Nephron (organoid): ENCODE measurements at regions not wholly inside any gene's neighbourhood (a gene's known extent, or its start where the extent isn't known, plus 50 kb on each side); places are given as distances from the start of the nearest gene placed in this dataset.

Source experiments
- H3K27ac Mint-ChIP-seq, 3 experiments: 2 replicates each; pipeline ENCODE4 v1.8.0; 2020; ENCODE audit warnings: mixed read lengths in 3 of 3, mild to moderate bottlenecking in 2 of 3, moderate library complexity in 1 of 3
- H3K27me3 Mint-ChIP-seq: 2 replicates; pipeline ENCODE4 v1.8.0; 2021; ENCODE audit warnings: low read depth, mild to moderate bottlenecking, moderate library complexity, mixed read lengths
- H3K36me3 Mint-ChIP-seq: 2 replicates; pipeline ENCODE4 v1.8.0; 2020; ENCODE audit warnings: low read depth, mixed read lengths
- H3K4me1 Mint-ChIP-seq: 2 replicates; pipeline ENCODE4 v1.8.0; 2020; ENCODE audit warnings: mixed read lengths
- H3K4me3 Mint-ChIP-seq, 3 experiments: 2 replicates each; pipeline ENCODE4 v1.8.0; 2020; ENCODE audit warnings: mild to moderate bottlenecking in 3 of 3, mixed read lengths in 3 of 3, moderate library complexity in 2 of 3
- H3K9me3 Mint-ChIP-seq: 2 replicates; pipeline ENCODE4 v1.8.0; 2020; ENCODE audit warnings: mixed read lengths
- CTCF ChIP-seq, 3 experiments: fragments of 200-600 bp; sonication (generic); IDR thresholded peaks; one replicate each; pipeline ENCODE4 v1.5.0; 2021; ENCODE audit warnings: antibody characterized with exemption in 3 of 3; ENCODE audit not compliant: unreplicated experiment in 3 of 3

GRCh38 chr7:17056491-17057142 lies 174.8 kb upstream of the AGR3 start:
- TF ChIP-seq CTCF (IDR thresholded peaks at IDR 0.05; ENCODE audit: unreplicated experiment in 3 of 3) = no peak
- H3K9me3 Mint-ChIP-seq = peaks cover 17% of the 10 kb centered on the region
- H3K27ac Mint-ChIP-seq = no peak overlapping the region
- no peak overlapping the region for H3K4me3 Mint-ChIP-seq
- H3K36me3 Mint-ChIP-seq = no peaks in the 10 kb centered on the region
- no peaks in the 10 kb centered on the region for H3K27me3 Mint-ChIP-seq
- no peaks in the 10 kb centered on the region for H3K4me1 Mint-ChIP-seq

DNA sequence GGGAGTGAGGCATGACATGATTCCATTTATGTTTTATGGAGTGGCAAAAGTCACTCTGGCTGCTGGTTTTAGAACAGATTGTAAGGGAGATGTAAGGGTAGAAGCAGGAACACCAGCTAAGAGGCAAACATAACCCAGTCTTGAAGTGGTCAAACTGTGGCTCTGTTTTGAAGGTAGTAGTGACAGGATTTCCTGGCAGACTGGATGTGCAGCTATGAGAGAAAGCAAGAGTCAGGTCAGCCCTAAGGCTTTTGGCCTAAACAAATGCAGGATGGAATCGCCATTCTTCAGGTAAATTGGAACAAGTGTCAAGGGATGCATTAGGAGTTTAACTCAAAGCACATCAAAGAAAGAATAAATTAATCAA lies 175.3 kb upstream of the AGR3 start:
- Mint-ChIP-seq H3K36me3 (no peaks in the 10 kb centered on the region), H3K27ac (no peak overlapping the region), H3K9me3 (peaks cover 13% of the 10 kb centered on the region), H3K27me3 (no peaks in the 10 kb centered on the region), H3K4me3 (no peak overlapping the region), H3K4me1 (no peaks in the 10 kb centered on the region)
- no peak for TF ChIP-seq CTCF (IDR thresholded peaks at IDR 0.05; ENCODE audit: unreplicated experiment in 3 of 3)

DNA sequence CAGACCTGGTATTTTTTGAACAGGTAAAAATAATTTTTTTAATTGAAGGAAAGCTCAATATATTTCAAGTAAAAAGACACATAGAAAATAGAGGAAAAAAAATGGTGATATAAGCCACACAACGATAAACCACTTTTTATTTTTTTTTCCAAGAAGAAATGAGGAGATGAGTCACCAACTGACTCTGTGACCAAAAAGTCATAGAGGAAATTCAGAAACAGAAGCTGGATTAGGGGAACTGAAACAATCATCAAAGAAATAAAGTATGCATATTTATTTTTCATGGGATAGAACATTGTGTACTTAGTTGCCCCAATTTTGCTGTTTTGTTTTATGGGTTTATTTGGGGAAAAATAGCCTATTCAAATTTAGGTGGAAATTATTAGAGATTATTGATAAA lies 176.8 kb upstream of the AGR3 start:
- no peaks in the 10 kb centered on the region for H3K36me3 Mint-ChIP-seq
- no peak overlapping the region for H3K4me3 Mint-ChIP-seq
- H3K27ac Mint-ChIP-seq = no peak overlapping the region
- peaks cover 4% of the 10 kb centered on the region for H3K9me3 Mint-ChIP-seq
- no peaks in the 10 kb centered on the region for H3K4me1 Mint-ChIP-seq
- no peaks in the 10 kb centered on the region for H3K27me3 Mint-ChIP-seq
- no peak for TF ChIP-seq CTCF (IDR thresholded peaks at IDR 0.05; ENCODE audit: unreplicated experiment in 3 of 3)

DNA sequence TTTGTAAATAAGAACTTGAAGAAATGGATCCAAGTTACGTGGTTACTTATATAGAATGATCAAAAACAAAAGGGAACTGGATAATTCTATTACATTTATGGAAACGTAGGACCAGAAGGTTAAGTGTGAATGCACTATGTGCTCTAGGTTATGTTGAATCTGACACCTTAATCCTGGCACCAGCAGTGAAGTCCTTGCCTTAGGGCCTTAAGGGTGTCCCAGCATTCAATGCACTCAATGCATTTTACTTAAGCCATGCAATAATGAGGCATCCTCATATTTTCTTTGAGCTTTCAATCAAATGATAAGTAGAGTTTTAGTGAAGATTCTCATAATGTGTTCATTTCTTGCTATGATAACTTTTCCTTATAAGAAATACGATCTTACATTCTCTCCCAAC lies 178.3 kb upstream of the AGR3 start:
- no peaks in the 10 kb centered on the region for H3K27me3 Mint-ChIP-seq
- no peaks in the 10 kb centered on the region for H3K36me3 Mint-ChIP-seq
- no peak overlapping the region for H3K4me3 Mint-ChIP-seq
- no peaks in the 10 kb centered on the region for H3K4me1 Mint-ChIP-seq
- H3K27ac Mint-ChIP-seq = no peak overlapping the region
- no peaks in the 10 kb centered on the region for H3K9me3 Mint-ChIP-seq
- no peak for TF ChIP-seq CTCF (IDR thresholded peaks at IDR 0.05; ENCODE audit: unreplicated experiment in 3 of 3)

- TF ChIP-seq CTCF (IDR thresholded peaks at IDR 0.05; ENCODE audit: unreplicated experiment in 3 of 3) = no peak
- H3K4me1 Mint-ChIP-seq = no peaks in the 10 kb centered on the region
- H3K4me3 Mint-ChIP-seq = no peak overlapping the region
- H3K36me3 Mint-ChIP-seq = no peaks in the 10 kb centered on the region
- no peak overlapping the region for H3K27ac Mint-ChIP-seq
- H3K9me3 Mint-ChIP-seq = no peaks in the 10 kb centered on the region
- no peaks in the 10 kb centered on the region for H3K27me3 Mint-ChIP-seq
Measured at GRCh38 chr7:17061443-17061842, 179.7 kb upstream of the AGR3 start.
